Spleen (tissue), 7 donors: ENCODE measurements at regions not wholly inside any gene's neighbourhood (a gene's known extent, or its start where the extent isn't known, plus 50 kb on each side); places are given as distances from the start of the nearest gene placed in this dataset.

Source experiments
- POLR2A ChIP-seq, 3 donors: fragments of 450-650 bp; IDR thresholded peaks; one replicate each; pipeline ENCODE4 v1.5.1; 2017; ENCODE audit warnings: antibody characterized with exemption in 3 of 3, mild to moderate bottlenecking in 1 of 3
- POLR2AphosphoS5 ChIP-seq, 3 donors: sonication (generic); formaldehyde crosslinking; IDR thresholded peaks; one replicate each; pipeline ENCODE4 v1.5.1; 2017; ENCODE audit warnings: antibody characterized with exemption in 3 of 3
- TF ChIP-seq, protein P1 (sequence below), 11 experiments: fragments of 200-600 bp in 7 of 11; fragments of 450-650 bp in 4 of 11; sonication (generic) in 4 of 11; IDR thresholded peaks in 8 of 11; conservative IDR thresholded peaks in 3 of 11; 1 replicate in 7 of 11; 2 replicates in 4 of 11; pipeline versions ENCODE4 v1.4.0 to v1.8.0; 2016 to 2021; ENCODE audit warnings: antibody characterized with exemption in 11 of 11, inconsistent platforms in 4 of 11, mild to moderate bottlenecking in 1 of 11
- donor health status: DM: no; HTN: no; CAD: no; lungs with moderate emphysema.
- donor health status: DM: no; HTN: no; CAD: no.
- donor health status: DM: no; HTN: no; CAD: no.

DNA sequence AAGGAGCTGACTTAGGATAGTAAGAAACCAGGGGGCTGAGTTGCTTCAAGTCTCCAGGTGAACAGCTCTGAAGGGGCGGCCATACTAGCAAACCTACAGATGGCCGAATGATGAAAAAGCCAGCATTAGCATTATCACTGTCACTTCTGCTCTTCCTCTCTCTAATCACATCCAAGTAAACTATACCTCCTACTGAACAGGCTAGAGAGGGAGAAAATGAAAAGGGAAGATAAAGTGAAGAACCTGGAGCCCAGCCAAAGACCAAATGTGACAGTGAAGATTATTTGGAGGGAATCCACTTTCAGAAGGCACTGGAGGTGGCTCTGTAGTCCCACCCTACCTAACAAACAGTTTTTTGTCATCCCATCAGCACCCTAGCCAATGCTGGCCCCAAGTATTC is 50.4 kb upstream of the PRPS1 start:
- TF ChIP-seq POLR2A (IDR thresholded peaks at IDR 0.05) (no peak), POLR2AphosphoS5 (IDR thresholded peaks at IDR 0.05) (no peak)
- TF ChIP-seq, protein P1, sequence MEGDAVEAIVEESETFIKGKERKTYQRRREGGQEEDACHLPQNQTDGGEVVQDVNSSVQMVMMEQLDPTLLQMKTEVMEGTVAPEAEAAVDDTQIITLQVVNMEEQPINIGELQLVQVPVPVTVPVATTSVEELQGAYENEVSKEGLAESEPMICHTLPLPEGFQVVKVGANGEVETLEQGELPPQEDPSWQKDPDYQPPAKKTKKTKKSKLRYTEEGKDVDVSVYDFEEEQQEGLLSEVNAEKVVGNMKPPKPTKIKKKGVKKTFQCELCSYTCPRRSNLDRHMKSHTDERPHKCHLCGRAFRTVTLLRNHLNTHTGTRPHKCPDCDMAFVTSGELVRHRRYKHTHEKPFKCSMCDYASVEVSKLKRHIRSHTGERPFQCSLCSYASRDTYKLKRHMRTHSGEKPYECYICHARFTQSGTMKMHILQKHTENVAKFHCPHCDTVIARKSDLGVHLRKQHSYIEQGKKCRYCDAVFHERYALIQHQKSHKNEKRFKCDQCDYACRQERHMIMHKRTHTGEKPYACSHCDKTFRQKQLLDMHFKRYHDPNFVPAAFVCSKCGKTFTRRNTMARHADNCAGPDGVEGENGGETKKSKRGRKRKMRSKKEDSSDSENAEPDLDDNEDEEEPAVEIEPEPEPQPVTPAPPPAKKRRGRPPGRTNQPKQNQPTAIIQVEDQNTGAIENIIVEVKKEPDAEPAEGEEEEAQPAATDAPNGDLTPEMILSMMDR (IDR thresholded peaks at IDR 0.05 in 8 of 11, conservative IDR thresholded peaks at IDR 0.05 in 3 of 11): no peak
